Choroid plexus epithelial cell (primary cell): ENCODE measurements at regions not wholly inside any gene's neighbourhood (a gene's known extent, or its start where the extent isn't known, plus 50 kb on each side); places are given as distances from the start of the nearest gene placed in this dataset.
A peak's percentile ranks its signal among the peaks of the same experiment; 100 is the strongest.

ENCODE experiments used
- DNase-seq: peaks from one replicate; pipeline ENCODE4 v3.0.0-alpha.2; 2010; ENCODE audit warnings: low read depth
- H3K4me3 ChIP-seq: 2 replicates; pipeline ENCODE4 v1.5.1; 2011; ENCODE audit warnings: low read depth, mild to moderate bottlenecking, control low read depth, low read length, moderate library complexity
- TF ChIP-seq, protein P1 (sequence below): conservative IDR thresholded peaks from 2 replicates; pipeline ENCODE4 v1.5.1; 2011; ENCODE audit warnings: low read depth, mild to moderate bottlenecking, control low read depth, inconsistent platforms, low read length, moderate library complexity

DNA sequence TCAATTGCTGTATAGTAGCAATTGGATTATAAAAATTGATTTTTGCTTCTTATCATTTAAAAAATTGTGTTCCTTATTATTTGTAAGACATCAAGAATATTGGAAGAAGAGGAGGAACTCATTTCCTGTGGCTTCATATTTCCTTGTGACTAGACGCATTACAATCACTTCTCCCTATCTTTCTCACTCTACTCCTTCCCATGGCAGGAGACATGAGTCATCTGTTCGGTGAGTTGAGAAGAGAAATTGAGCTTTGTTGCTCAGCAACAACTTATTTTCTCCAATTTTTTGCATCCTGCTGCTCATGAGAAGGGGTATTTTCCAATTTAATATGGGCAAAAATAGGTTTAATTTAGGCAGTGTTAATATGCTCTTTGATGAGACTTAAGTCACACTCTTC lies 1783.9 kb downstream of the SUCLG1 start:
- peak; percentile 75 for DNase-seq
- TF ChIP-seq, protein P1, sequence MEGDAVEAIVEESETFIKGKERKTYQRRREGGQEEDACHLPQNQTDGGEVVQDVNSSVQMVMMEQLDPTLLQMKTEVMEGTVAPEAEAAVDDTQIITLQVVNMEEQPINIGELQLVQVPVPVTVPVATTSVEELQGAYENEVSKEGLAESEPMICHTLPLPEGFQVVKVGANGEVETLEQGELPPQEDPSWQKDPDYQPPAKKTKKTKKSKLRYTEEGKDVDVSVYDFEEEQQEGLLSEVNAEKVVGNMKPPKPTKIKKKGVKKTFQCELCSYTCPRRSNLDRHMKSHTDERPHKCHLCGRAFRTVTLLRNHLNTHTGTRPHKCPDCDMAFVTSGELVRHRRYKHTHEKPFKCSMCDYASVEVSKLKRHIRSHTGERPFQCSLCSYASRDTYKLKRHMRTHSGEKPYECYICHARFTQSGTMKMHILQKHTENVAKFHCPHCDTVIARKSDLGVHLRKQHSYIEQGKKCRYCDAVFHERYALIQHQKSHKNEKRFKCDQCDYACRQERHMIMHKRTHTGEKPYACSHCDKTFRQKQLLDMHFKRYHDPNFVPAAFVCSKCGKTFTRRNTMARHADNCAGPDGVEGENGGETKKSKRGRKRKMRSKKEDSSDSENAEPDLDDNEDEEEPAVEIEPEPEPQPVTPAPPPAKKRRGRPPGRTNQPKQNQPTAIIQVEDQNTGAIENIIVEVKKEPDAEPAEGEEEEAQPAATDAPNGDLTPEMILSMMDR = no peak
- H3K4me3 ChIP-seq = no peak overlapping the region

DNA sequence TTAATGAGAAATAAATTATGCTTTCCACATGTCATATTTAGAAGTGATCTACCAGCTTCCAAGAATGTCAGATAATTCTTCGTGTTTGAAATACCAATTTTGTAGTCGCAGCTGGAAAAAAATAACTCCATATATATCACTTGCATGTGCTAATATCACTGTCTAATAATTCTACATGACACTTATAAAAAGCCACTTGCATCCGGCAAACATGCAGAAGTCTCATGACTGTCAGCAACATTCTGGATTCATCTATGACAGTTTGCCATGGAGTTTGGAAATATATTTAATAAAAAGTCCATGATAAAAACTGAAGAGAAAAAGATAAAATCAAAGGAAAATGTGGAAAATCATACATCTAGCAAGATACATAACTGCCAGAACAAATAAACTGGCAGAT lies 1784.4 kb downstream of the SUCLG1 start:
- no peak overlapping the region for H3K4me3 ChIP-seq
- TF ChIP-seq, protein P1 = no peak
- no peak for DNase-seq

DNA sequence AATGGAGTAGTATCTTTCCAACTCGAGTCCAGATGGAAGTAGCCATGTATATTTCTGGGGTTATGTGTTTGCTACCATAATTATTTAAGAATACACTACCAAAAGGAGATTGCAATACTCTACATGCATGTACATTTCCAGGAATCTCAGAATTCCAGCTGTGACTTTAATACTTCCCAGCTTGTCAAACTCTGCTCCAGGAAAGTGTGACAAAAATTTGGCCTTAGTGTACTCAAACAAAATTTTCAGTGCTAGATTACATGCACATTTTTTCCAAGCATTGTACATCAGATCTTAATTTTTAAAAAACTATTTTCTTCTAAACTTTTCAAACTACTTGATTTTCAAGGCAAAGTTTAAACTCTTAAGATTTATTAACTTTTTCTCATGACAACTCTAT lies 1791.6 kb downstream of the SUCLG1 start:
- DNase-seq = no peak
- TF ChIP-seq, protein P1 = no peak
- H3K4me3 ChIP-seq = no peak overlapping the region

DNA sequence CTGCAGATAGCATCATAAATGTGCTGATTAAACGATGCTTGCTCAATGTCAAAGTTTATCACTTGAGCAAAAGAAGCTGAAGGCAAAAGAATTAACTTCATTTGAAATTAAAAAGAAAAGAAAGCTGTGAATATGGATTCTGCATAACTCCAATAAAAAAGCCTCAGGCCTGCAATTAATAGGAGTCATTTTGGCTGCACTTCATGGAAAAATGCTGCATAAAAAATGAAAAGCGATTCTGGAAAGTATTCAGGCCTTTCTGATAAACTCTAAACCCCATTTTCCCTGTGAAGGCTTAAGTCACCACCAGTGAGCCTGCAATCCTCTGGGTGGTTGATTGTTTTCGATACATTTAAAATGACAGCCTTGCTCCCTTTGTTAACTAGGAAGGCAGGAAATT lies 1793.4 kb downstream of the SUCLG1 start:
- no peak for DNase-seq
- TF ChIP-seq, protein P1 = no peak
- no peak overlapping the region for H3K4me3 ChIP-seq

DNA sequence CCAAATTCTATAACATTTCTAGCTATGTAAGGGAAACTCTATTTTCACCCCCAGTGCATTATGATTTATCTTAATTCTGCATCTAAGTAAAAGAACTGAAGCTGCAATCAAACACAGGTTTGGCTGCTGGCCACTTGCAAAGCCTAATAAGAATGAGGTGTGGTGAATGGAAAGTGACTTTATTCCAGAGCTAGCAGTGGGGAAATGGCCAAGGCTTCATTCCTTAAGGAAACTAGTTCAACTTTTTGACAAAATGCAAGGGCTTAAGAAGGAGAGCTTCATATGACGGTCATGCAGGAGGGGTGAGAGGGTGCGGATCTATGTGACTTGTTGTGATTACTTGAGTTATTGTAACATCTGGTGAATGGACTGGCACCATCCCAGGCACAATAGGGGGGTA lies 1802.0 kb downstream of the SUCLG1 start:
- TF ChIP-seq, protein P1 = no peak
- H3K4me3 ChIP-seq = no peak overlapping the region
- no peak for DNase-seq

DNA sequence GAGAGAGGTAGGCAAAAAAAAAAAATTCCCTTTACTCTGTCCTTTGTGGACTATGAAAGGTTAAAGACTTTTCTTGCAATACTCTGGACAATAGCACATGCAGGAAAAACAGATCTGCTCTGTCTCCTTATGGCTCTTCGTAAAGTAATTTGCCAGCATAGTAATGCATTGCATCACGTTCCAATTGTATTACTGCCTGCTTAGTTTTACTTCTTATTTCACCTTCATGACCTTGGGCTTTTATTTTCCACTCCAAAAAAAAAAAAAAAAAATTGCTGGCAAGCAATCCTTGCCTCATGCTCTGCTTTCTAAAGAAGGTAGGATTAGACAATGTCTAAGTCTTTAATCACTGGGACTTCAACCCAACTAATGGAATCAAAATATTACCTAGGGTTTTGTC lies 1802.7 kb downstream of the SUCLG1 start:
- TF ChIP-seq, protein P1 = no peak
- no peak for DNase-seq
- H3K4me3 ChIP-seq = no peak overlapping the region

DNA sequence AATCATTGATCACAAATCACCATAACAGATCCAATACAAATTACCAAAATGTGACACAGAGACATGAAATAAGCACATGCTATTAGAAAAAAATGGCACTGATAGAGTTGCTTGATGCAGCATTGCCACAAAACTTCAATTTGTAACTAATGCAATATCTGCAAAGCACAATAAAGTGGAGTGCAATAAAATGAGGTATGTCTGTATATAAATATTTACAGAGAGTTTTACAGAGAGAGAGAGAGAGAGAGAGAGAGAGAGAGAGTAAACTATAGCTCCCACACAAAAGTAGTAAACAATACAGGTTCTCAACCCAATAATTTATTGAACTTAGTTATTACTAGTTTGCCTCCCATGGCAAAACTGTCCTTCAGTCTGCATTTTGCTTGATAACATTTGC lies 1807.0 kb downstream of the SUCLG1 start:
- no peak for DNase-seq
- no peak overlapping the region for H3K4me3 ChIP-seq
- TF ChIP-seq, protein P1 = no peak
